OCI-LY7 (cell line): ENCODE measurements at regions not wholly inside any gene's neighbourhood (a gene's known extent, or its start where the extent isn't known, plus 50 kb on each side); places are given as distances from the start of the nearest gene placed in this dataset.

Source experiments
- BruUV-seq: library from RNA; stranded (reverse); fragments of 400-500 nt; replicated peaks from 2 replicates; lab custom pipeline; 2021; lab: Mats Ljungman, UMichigan
- CTCF ChIA-PET: fragments of 300-600 bp; sonication (Branson Sonifier 250); formaldehyde crosslinking; loops from one replicate; lab custom pipeline; 2022; ENCODE audit warnings: antibody characterized with exemption; ENCODE audit not compliant: unreplicated experiment; lab: Charles Lee
- POLR2A ChIA-PET: fragments of 300-600 bp; sonication (Branson Sonifier 250); formaldehyde crosslinking; loops from one replicate; lab custom pipeline; 2022; ENCODE audit warnings: antibody characterized with exemption; lab: Charles Lee
- DNase-seq: peaks from one replicate; pipeline ENCODE4 v3.0.0-alpha.2; 2015; ENCODE audit warnings: low spot score
- H2AFZ ChIP-seq: fragments of 200-600 bp; sonication (generic), shearing (Covaris generic); 2 replicates; pipeline ENCODE4 v1.6.1; 2014; ENCODE audit warnings: mild to moderate bottlenecking, antibody characterized with exemption, low read length, moderate library complexity
- H3K27ac ChIP-seq: fragments of 200-600 bp; sonication (generic); 2 replicates; pipeline ENCODE4 v1.5.1; 2014; ENCODE audit warnings: mixed run types, low read depth, mild to moderate bottlenecking, moderate library complexity, low read length, inconsistent platforms; ENCODE audit not compliant: poor library complexity, severe bottlenecking
- H3K36me3 ChIP-seq: fragments of 200-600 bp; sonication (generic); 2 replicates; pipeline ENCODE4 v1.6.1; 2014; ENCODE audit warnings: mild to moderate bottlenecking, antibody characterized with exemption, low read length, moderate library complexity, mixed read lengths; ENCODE audit not compliant: insufficient read depth
- H3K4me1 ChIP-seq: fragments of 200-600 bp; sonication (generic); 2 replicates; pipeline ENCODE4 v1.5.1; 2014; ENCODE audit warnings: mild to moderate bottlenecking, low read length; ENCODE audit not compliant: insufficient read depth, poor library complexity, severe bottlenecking
- H3K4me2 ChIP-seq: fragments of 200-600 bp; sonication (generic); 2 replicates; pipeline ENCODE4 v1.6.1; 2014; ENCODE audit warnings: mild to moderate bottlenecking, low read length
- H3K4me3 ChIP-seq: fragments of 200-600 bp; sonication (generic); 2 replicates; pipeline ENCODE4 v1.5.1; 2014; ENCODE audit warnings: mild to moderate bottlenecking, low read depth, low read length; ENCODE audit not compliant: poor library complexity, severe bottlenecking
- H3K79me2 ChIP-seq: fragments of 200-600 bp; sonication (generic); 2 replicates; pipeline ENCODE4 v1.6.1; 2016; ENCODE audit warnings: low read depth, mild to moderate bottlenecking, low read length, moderate library complexity, mixed read lengths; ENCODE audit not compliant: insufficient read depth
- H3K9me2 ChIP-seq: fragments of 200-600 bp; sonication (generic); 2 replicates; pipeline ENCODE4 v1.6.1; 2016; ENCODE audit warnings: mild to moderate bottlenecking, low read length, mixed read lengths; ENCODE audit not compliant: insufficient read depth
- H3K9me3 ChIP-seq: fragments of 200-600 bp; sonication (generic); 2 replicates; pipeline ENCODE4 v1.6.1; 2014; ENCODE audit warnings: mild to moderate bottlenecking, mixed run types, low read length, mixed read lengths
- H4K20me1 ChIP-seq: fragments of 200-600 bp; sonication (generic); 2 replicates; pipeline ENCODE4 v1.6.1; 2014; ENCODE audit warnings: mild to moderate bottlenecking, antibody characterized with exemption, low read length, moderate library complexity, mixed read lengths; ENCODE audit not compliant: insufficient read depth
- EZH2phosphoT487 ChIP-seq: fragments of 200-600 bp; sonication (generic); IDR thresholded peaks from 2 replicates; pipeline ENCODE4 v1.6.1; 2018; ENCODE audit warnings: low read depth, borderline replicate concordance, mild to moderate bottlenecking, mixed run types, antibody characterized with exemption, low read length, moderate library complexity, mixed read lengths
- intact Hi-C: fragments of 100-400 bp; cut with micrococcal nuclease; formaldehyde crosslinking; loops from one replicate; pipeline ENCODE4 v1.10.0; 2022; ENCODE audit not compliant: unreplicated experiment
- TF ChIP-seq, protein P1 (sequence below): fragments of 200-600 bp; sonication (generic); conservative IDR thresholded peaks from 2 replicates; pipeline ENCODE4 v1.5.1; 2014; ENCODE audit warnings: mild to moderate bottlenecking, antibody characterized with exemption, low read length, moderate library complexity, mixed read lengths

DNA sequence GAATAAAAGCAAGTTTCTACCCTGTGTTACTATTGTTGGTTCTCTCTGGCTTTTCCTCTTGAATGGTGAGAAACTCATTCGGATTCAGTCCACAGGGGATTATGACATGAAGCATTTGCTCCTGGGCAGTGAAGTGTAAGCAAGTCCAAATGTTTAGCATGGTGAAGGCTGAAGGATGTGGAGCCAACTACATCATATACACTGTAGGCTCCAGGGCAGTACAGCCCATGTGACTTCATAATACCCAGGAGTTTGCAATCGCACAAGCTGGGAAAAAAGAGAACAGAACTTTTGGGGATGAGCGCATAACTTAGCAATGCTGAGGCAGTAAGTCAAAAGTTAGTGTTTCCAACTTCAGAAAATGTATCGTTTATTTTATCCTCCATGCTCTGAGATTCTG is 695.7 kb upstream of the POU3F3 start:
- Histone ChIP-seq H3K9me3 (no peaks in the 10 kb centered on the region), H3K4me2 (no peak overlapping the region), H3K9me2 (no peaks in the 10 kb centered on the region), H3K4me3 (no peak overlapping the region), H4K20me1 (no peaks in the 10 kb centered on the region), H3K4me1 (no peaks in the 10 kb centered on the region), H2AFZ (no peak overlapping the region), H3K36me3 (no peaks in the 10 kb centered on the region), H3K27ac (no peak overlapping the region), H3K79me2 (no peaks in the 10 kb centered on the region)
- BruUV-seq, result no TSS peak
- intact Hi-C loops, result no loop called here
- no peak for DNase-seq
- ChIA-PET CTCF (no interaction called here), POLR2A (no interaction called here)
- TF ChIP-seq, protein P1, sequence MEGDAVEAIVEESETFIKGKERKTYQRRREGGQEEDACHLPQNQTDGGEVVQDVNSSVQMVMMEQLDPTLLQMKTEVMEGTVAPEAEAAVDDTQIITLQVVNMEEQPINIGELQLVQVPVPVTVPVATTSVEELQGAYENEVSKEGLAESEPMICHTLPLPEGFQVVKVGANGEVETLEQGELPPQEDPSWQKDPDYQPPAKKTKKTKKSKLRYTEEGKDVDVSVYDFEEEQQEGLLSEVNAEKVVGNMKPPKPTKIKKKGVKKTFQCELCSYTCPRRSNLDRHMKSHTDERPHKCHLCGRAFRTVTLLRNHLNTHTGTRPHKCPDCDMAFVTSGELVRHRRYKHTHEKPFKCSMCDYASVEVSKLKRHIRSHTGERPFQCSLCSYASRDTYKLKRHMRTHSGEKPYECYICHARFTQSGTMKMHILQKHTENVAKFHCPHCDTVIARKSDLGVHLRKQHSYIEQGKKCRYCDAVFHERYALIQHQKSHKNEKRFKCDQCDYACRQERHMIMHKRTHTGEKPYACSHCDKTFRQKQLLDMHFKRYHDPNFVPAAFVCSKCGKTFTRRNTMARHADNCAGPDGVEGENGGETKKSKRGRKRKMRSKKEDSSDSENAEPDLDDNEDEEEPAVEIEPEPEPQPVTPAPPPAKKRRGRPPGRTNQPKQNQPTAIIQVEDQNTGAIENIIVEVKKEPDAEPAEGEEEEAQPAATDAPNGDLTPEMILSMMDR, result no peak
- no peak for TF ChIP-seq EZH2phosphoT487

DNA sequence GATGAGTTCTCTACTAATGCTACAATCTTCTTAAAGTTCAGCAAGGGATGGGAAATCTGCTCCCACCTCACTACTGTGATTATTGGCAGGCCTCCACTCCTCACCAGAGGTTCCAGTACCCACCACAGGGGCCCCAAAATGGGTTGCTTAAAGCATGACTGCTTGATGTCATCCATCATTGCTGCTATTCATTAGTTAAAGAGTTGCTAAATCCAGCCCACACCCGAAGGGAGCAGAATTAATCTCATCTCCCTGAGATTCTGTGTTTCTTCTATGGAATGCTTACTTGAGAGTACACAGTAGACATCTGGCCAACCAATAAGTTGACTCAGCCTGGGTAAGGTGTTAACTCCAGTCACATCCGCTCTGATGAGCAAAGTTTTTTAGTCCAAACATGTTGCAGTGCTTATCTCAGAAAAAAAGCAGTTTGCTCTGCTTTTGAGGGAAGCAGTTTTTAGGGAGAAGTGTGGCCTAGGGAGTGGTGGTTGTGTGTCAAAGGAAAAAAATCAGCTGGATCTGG is 690.2 kb upstream of the POU3F3 start:
- no peaks in the 10 kb centered on the region for H3K79me2 ChIP-seq
- H3K36me3 ChIP-seq, result no peaks in the 10 kb centered on the region
- H3K27ac ChIP-seq, result no peak overlapping the region
- CTCF ChIA-PET, result no interaction called here
- no peaks in the 10 kb centered on the region for H3K9me3 ChIP-seq
- DNase-seq, result no peak
- no TSS peak for BruUV-seq
- intact Hi-C loops, result no loop called here
- POLR2A ChIA-PET, result no interaction called here
- no peak overlapping the region for H3K4me3 ChIP-seq
- no peak for TF ChIP-seq EZH2phosphoT487
- TF ChIP-seq, protein P1, result no peak
- H3K4me2 ChIP-seq, result no peak overlapping the region
- no peaks in the 10 kb centered on the region for H4K20me1 ChIP-seq
- H3K9me2 ChIP-seq, result no peaks in the 10 kb centered on the region
- no peaks in the 10 kb centered on the region for H3K4me1 ChIP-seq
- no peak overlapping the region for H2AFZ ChIP-seq

DNA sequence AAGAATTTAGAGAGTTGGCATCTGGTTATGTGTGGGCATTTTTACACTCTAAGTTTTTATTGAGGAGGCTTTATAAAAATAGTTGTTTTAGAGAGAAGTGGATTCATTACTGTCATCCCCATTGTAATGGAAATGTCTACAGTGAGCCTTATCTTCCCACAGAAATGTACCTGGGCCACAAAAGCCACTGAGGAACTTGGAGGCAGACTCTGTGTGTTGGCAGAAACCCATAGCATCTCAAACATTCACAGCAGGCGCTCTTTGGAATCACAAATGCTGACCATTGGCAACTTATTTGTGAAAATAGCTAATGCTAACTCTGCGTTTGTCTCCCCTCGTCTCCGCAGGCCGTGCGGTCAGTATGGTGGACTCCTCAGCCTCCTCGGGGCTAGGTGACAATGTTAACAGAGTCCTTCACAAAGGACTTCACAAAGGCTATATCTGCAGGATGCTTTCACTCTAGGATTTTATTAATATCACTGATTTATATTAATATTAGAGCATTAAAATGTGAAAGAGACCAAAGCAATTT is 689.1 kb upstream of the POU3F3 start:
- POLR2A ChIA-PET, result interaction anchor here (1.2 kb wide), 1 partner anchor 14 kb away, joined by 3 read pairs; no protein-coding TSS in a partner anchor

More for the DNA sequence above, 689.1 kb upstream of the POU3F3 start:
- Histone ChIP-seq H3K9me3 (no peaks in the 10 kb centered on the region), H2AFZ (no peak overlapping the region), H4K20me1 (no peaks in the 10 kb centered on the region), H3K9me2 (no peaks in the 10 kb centered on the region), H3K36me3 (no peaks in the 10 kb centered on the region), H3K4me1 (no peaks in the 10 kb centered on the region), H3K27ac (no peak overlapping the region), H3K79me2 (no peaks in the 10 kb centered on the region), H3K4me3 (no peak overlapping the region), H3K4me2 (no peak overlapping the region)
- DNase-seq, result no peak
- intact Hi-C loops, result no loop called here
- CTCF ChIA-PET, result no interaction called here
- TF ChIP-seq EZH2phosphoT487, result no peak
- TF ChIP-seq, protein P1, result no peak
- BruUV-seq, result no TSS peak
